ENCODE measurements at regions not wholly inside any gene's neighbourhood (a gene's known extent, or its start where the extent isn't known, plus 50 kb on each side); places are given as distances from the start of the nearest gene placed in this dataset.

DNA sequence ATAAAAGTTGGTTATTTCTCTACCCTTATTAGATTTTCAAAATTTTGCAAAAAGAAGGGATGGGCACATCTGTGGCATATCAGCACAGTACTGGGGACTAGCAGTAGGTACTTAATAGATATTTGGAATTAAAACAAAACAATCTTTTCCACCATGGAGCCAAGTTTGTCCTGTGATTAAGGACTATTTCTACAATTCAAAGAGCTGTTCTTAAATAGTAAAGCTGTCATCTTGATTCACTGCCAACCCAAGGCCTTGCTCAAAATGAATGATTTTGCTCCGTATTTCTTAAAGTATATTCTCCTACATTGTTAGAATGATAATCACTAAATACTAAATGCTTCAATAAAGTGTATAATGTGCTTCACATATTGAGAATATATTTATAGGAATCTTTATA, 169.9 kb downstream of the S1PR1 start:
- no peaks in the 10 kb centered on the region for H3K79me1 ChIP-seq (ENCODE audit: low read depth, low read length)
- no peak overlapping the region for H3K14ac ChIP-seq (ENCODE audit: insufficient read length)
- H3K23ac ChIP-seq (ENCODE audit: insufficient read length): no peak overlapping the region
- no peak overlapping the region for H4K8ac ChIP-seq (ENCODE audit: extremely low read depth, insufficient read depth, low read length)
- H4K5ac ChIP-seq (ENCODE audit: insufficient read length, low read depth, low read length): no peak overlapping the region
- POLR2A ChIA-PET (ENCODE audit: partially characterized antibody): no interaction called here
- H3K36me3 ChIP-seq (ENCODE audit: control insufficient read depth in 2 of 4, insufficient read depth in 4 of 4, low read length in 3 of 4): no peaks in the 10 kb centered on the region; a peak in 1 of 8 replicates
- no peak overlapping the region for H2AFZ ChIP-seq (ENCODE audit: low read length)
- no peaks in the 10 kb centered on the region for H3K23me2 ChIP-seq (ENCODE audit: low read depth, low read length)
- no peak overlapping the region for H4K91ac ChIP-seq (replicated peaks; ENCODE audit: insufficient read length, low read length)
- no peak overlapping the region for H3K4me3 ChIP-seq (ENCODE audit: extremely low read depth in 1 of 4, insufficient read depth in 2 of 4, low read depth in 3 of 4, low read length in 4 of 4)
- 89% methylated on average over 1 of the region's 1 CpG; no CpG with 5 or more reads in 1 of the 2 experiments for WGBS, 2 experiments (ENCODE audit: extremely low coverage in 1 of 2, insufficient coverage in 1 of 2, insufficient read length in 1 of 2, insufficient replicate concordance in 2 of 2, low coverage in 1 of 2, low lambda C conversion rate in 2 of 2, missing lambda C conversion rate in 1 of 2)
- no peaks in the 10 kb centered on the region for H3K9me3 ChIP-seq (ENCODE audit: insufficient read depth in 2 of 2, low read depth in 1 of 2, low read length in 1 of 2)
- H2AK5ac ChIP-seq (ENCODE audit: low read depth, low read length): no peak overlapping the region
- no peak overlapping the region for H3K56ac ChIP-seq (replicated peaks; ENCODE audit: insufficient read length, low read depth, low read length)
- no peak for FAIRE-seq
- H3K27me3 ChIP-seq (replicated peaks in 1 of 4; ENCODE audit: control insufficient read depth in 3 of 4, extremely low read depth in 1 of 4, insufficient read depth in 3 of 4, low read length in 3 of 4): no peaks in the 10 kb centered on the region
- no peaks in the 10 kb centered on the region for H4K20me1 ChIP-seq (replicated peaks in 1 of 2; ENCODE audit: control insufficient read depth in 1 of 2, insufficient read depth in 2 of 2, low read length in 2 of 2)
- H3K27ac ChIP-seq (ENCODE audit: low read depth, low read length): no peak overlapping the region
- no peaks in the 10 kb centered on the region for H3K4me1 ChIP-seq (replicated peaks in 1 of 4; ENCODE audit: control insufficient read depth in 3 of 4, insufficient read depth in 4 of 4, low read length in 3 of 4)
- H3K4me2 ChIP-seq (ENCODE audit: insufficient read depth in 1 of 2, low read depth in 2 of 2, low read length in 2 of 2): no peak overlapping the region
- H3K18ac ChIP-seq (ENCODE audit: extremely low read depth, low read length): no peak overlapping the region
- TF ChIP-seq TAF7 (optimal IDR thresholded peaks at IDR 0.05; ENCODE audit: borderline replicate concordance, low read depth, low read length): no peak
- TF ChIP-seq GABPA (IDR thresholded peaks at IDR 0.05; ENCODE audit: borderline replicate concordance, insufficient read depth, low read length): no peak
- TF ChIP-seq SRF (IDR thresholded peaks at IDR 0.05; ENCODE audit: low read depth, low read length): no peak
- no peak for TF ChIP-seq RBBP5 (IDR thresholded peaks at IDR 0.05; ENCODE audit: borderline replicate concordance, low read depth, low read length)
- no peak for TF ChIP-seq CEBPB (IDR thresholded peaks at IDR 0.05; ENCODE audit: low read depth, low read length)
- no peak for TF ChIP-seq CREB1 (IDR thresholded peaks at IDR 0.05)
- TF ChIP-seq ZNF274 (IDR thresholded peaks at IDR 0.05; ENCODE audit: borderline replicate concordance, extremely low read depth, low read length): no peak
- TF ChIP-seq SP1 (IDR thresholded peaks at IDR 0.05; ENCODE audit: low read depth, low read length): no peak
- TF ChIP-seq TBP (IDR thresholded peaks at IDR 0.05; ENCODE audit: low read depth, low read length): no peak
- no peak overlapping the region for H2BK5ac ChIP-seq (ENCODE audit: low read depth, low read length)
- CTCF ChIA-PET (ENCODE audit: partially characterized antibody): interaction anchor here (1.2 kb wide), 1 partner anchor 97 kb away, joined by 7 read pairs; no protein-coding TSS in a partner anchor
- H2BK20ac ChIP-seq (ENCODE audit: low read length): no peak overlapping the region
- H3K9ac ChIP-seq (replicated peaks in 1 of 4; ENCODE audit: extremely low read depth in 1 of 4, low read depth in 3 of 4, low read length in 3 of 4): no peak overlapping the region
- no peak for DNase-seq (ENCODE audit: low read depth in 1 of 2, low spot score in 2 of 2)
- H3K79me2 ChIP-seq (ENCODE audit: control insufficient read depth in 1 of 2, insufficient read depth in 2 of 2, low read length in 2 of 2): no peaks in the 10 kb centered on the region
- no peak overlapping the region for H2BK15ac ChIP-seq (ENCODE audit: low read length)
- H2BK12ac ChIP-seq (ENCODE audit: low read depth, low read length): no peak overlapping the region
- no peak overlapping the region for H3K4ac ChIP-seq (replicated peaks; ENCODE audit: insufficient read length, low read depth, low read length)
- no peak overlapping the region for H2BK120ac ChIP-seq (replicated peaks; ENCODE audit: low read depth, low read length)
